ENCODE measurements at regions not wholly inside any gene's neighbourhood (a gene's known extent, or its start where the extent isn't known, plus 50 kb on each side); places are given as distances from the start of the nearest gene placed in this dataset.

GRCh38 chr17:68740555-68741447 is 139.6 kb upstream of the FAM20A start:
- DNase-seq (ENCODE audit: low spot score): no peak

- DNase-seq (ENCODE audit: low spot score): no peak
Measured at GRCh38 chr17:68737761-68738443, 136.7 kb upstream of the FAM20A start.

GRCh38 chr17:68734931-68735330 is 133.8 kb upstream of the FAM20A start:
- no peak for DNase-seq (ENCODE audit: low spot score)

- no peak for DNase-seq (ENCODE audit: low spot score)
Measured at GRCh38 chr17:68734187-68734900, 133.2 kb upstream of the FAM20A start.

- DNase-seq (ENCODE audit: low spot score): no peak
Measured at GRCh38 chr17:68733241-68734176, 132.3 kb upstream of the FAM20A start.

- DNase-seq (ENCODE audit: low spot score): no peak
Measured at GRCh38 chr17:68732301-68732749, 131.2 kb upstream of the FAM20A start.

- no peak for DNase-seq (ENCODE audit: low spot score)
Measured at GRCh38 chr17:68731465-68731864, 130.3 kb upstream of the FAM20A start.

- no peak for DNase-seq (ENCODE audit: low spot score)
Measured at GRCh38 chr17:68719431-68719830, 118.3 kb upstream of the FAM20A start.

GRCh38 chr17:68718926-68719325 is 117.8 kb upstream of the FAM20A start:
- no peak for DNase-seq (ENCODE audit: low spot score)

GRCh38 chr17:68718465-68718864 is 117.3 kb upstream of the FAM20A start:
- DNase-seq (ENCODE audit: low spot score): no peak

GRCh38 chr17:68714676-68715075 is 113.5 kb upstream of the FAM20A start:
- DNase-seq (ENCODE audit: low spot score): no peak

GRCh38 chr17:68711858-68712257 is 110.7 kb upstream of the FAM20A start:
- no peak for DNase-seq (ENCODE audit: low spot score)

GRCh38 chr17:68710976-68711375 is 109.8 kb upstream of the FAM20A start:
- no peak for DNase-seq (ENCODE audit: low spot score)

GRCh38 chr17:68710035-68710780 is 109.0 kb upstream of the FAM20A start:
- DNase-seq (ENCODE audit: low spot score): peak; percentile 45

GRCh38 chr17:68709461-68709860 is 108.3 kb upstream of the FAM20A start:
- DNase-seq (ENCODE audit: low spot score): no peak

GRCh38 chr17:68707031-68707430 is 105.9 kb upstream of the FAM20A start:
- DNase-seq (ENCODE audit: low spot score): peak; percentile 57

GRCh38 chr17:68706356-68706920 is 105.3 kb upstream of the FAM20A start:
- no peak for DNase-seq (ENCODE audit: low spot score)

GRCh38 chr17:68705714-68706076 is 104.5 kb upstream of the FAM20A start:
- no peak for DNase-seq (ENCODE audit: low spot score)

- DNase-seq (ENCODE audit: low spot score): peak; percentile 61
Measured at GRCh38 chr17:68704871-68705713, 103.9 kb upstream of the FAM20A start.

- DNase-seq (ENCODE audit: low spot score): no peak
Measured at GRCh38 chr17:68701046-68701445, 99.9 kb upstream of the FAM20A start.
